ENCODE measurements at regions not wholly inside any gene's neighbourhood (a gene's known extent, or its start where the extent isn't known, plus 50 kb on each side); places are given as distances from the start of the nearest gene placed in this dataset.

- H3K79me2 ChIP-seq (ENCODE audit: control insufficient read depth, insufficient read depth, low read length), result no peaks in the 10 kb centered on the region
- DNase-seq (ENCODE audit: low read depth, low spot score) (no peak), FAIRE-seq (no peak)
- CTCF ChIA-PET, result interaction anchor here (0.7 to 1.6 kb wide), 2 partner anchors 9 to 22 kb away, joined by 3 to 4 read pairs; no protein-coding TSS in a partner anchor
- no peak overlapping the region for H3K9ac ChIP-seq (replicated peaks; ENCODE audit: extremely low read depth, insufficient read depth, low read length)
- no TSS peak for BruUV-seq (replicated peaks)
- no peak overlapping the region for H3K4me3 ChIP-seq (replicated peaks in 1 of 3; ENCODE audit: insufficient read depth in 1 of 3, low read depth in 1 of 3, low read length in 3 of 3)
- H3K9me3 ChIP-seq (replicated peaks; ENCODE audit: control insufficient read depth, insufficient read depth, low read length), result no peaks in the 10 kb centered on the region
- POLR2A ChIA-PET, result no interaction called here
- H3K9me1 ChIP-seq (replicated peaks; ENCODE audit: control insufficient read depth, extremely low read depth, insufficient read depth, low read length), result no peaks in the 10 kb centered on the region
- no peaks in the 10 kb centered on the region for H3K27me3 ChIP-seq (ENCODE audit: control insufficient read depth in 2 of 2, insufficient read depth in 2 of 2, low read length in 2 of 2)
- no peaks in the 10 kb centered on the region for H4K20me1 ChIP-seq (replicated peaks; ENCODE audit: control insufficient read depth, extremely low read depth, insufficient read depth, low read length)
- H3K4me2 ChIP-seq (ENCODE audit: insufficient read depth, low read length), result no peak overlapping the region
- H3K36me3 ChIP-seq (ENCODE audit: control insufficient read depth in 2 of 2, extremely low read depth in 1 of 2, insufficient read depth in 2 of 2, low read length in 2 of 2), result no peaks in the 10 kb centered on the region
- no peak overlapping the region for H3K27ac ChIP-seq (ENCODE audit: insufficient read depth, low read depth, low read length)
- TF ChIP-seq, protein P1, sequence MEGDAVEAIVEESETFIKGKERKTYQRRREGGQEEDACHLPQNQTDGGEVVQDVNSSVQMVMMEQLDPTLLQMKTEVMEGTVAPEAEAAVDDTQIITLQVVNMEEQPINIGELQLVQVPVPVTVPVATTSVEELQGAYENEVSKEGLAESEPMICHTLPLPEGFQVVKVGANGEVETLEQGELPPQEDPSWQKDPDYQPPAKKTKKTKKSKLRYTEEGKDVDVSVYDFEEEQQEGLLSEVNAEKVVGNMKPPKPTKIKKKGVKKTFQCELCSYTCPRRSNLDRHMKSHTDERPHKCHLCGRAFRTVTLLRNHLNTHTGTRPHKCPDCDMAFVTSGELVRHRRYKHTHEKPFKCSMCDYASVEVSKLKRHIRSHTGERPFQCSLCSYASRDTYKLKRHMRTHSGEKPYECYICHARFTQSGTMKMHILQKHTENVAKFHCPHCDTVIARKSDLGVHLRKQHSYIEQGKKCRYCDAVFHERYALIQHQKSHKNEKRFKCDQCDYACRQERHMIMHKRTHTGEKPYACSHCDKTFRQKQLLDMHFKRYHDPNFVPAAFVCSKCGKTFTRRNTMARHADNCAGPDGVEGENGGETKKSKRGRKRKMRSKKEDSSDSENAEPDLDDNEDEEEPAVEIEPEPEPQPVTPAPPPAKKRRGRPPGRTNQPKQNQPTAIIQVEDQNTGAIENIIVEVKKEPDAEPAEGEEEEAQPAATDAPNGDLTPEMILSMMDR (IDR thresholded peaks at IDR 0.05; ENCODE audit: extremely low read depth in 1 of 2, insufficient read depth in 1 of 2, low read depth in 1 of 2, low read length in 2 of 2), result peak in 1 of 2 donors; percentile 10
- no peak for TF ChIP-seq FOS (IDR thresholded peaks at IDR 0.05; ENCODE audit: borderline replicate concordance, insufficient read depth, low read length)
- TF ChIP-seq POLR2AphosphoS5 (IDR thresholded peaks at IDR 0.05; ENCODE audit: insufficient read depth, low read depth, low read length), result no peak
- dilution Hi-C loops (cut with MboI; ENCODE audit: extremely low pct_ligation_motif_present, low sequenced_read_pairs), result no loop called here
- H3K4me1 ChIP-seq (ENCODE audit: control insufficient read depth, extremely low read depth, insufficient read depth, low read length), result no peaks in the 10 kb centered on the region
- intact Hi-C loops (cut with micrococcal nuclease), result no loop called here
- no peak overlapping the region for H2AFZ ChIP-seq (ENCODE audit: low read depth, low read length)
Measured at GRCh38 chr15:39154227-39154638, 426.6 kb upstream of the THBS1 start.

DNA sequence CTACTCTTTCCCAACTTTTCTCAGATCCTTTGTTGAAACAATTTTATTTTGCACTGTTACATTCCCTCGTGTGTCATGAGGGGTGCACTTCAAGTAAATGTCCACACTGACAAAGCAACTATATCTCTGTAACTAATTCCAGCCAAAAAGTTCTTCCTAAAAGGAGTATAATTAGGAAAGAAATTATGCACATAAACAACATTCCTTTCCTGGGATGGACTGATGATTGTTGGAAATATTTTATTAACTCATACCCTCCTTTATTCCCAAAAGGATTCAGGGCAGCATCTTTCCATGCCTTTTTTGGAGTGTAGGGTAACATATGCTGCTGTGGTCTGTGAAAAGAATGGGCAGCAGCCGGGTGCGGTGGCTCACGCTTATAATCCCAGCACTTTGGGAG lies 426.1 kb upstream of the THBS1 start:
- dilution Hi-C loops (cut with MboI; ENCODE audit: extremely low pct_ligation_motif_present, low sequenced_read_pairs), result no loop called here
- no peak for FAIRE-seq
- no peak for TF ChIP-seq MYC (IDR thresholded peaks at IDR 0.05; ENCODE audit: low read depth, low read length)
- TF ChIP-seq MAX (IDR thresholded peaks at IDR 0.05; ENCODE audit: insufficient read depth, insufficient read length), result no peak
- TF ChIP-seq, protein P1 (IDR thresholded peaks at IDR 0.05; ENCODE audit: extremely low read depth in 1 of 2, insufficient read depth in 1 of 2, low read depth in 1 of 2, low read length in 2 of 2), result no peak
- no peak for TF ChIP-seq EZH2 (IDR thresholded peaks at IDR 0.05; ENCODE audit: borderline replicate concordance, low read depth, low read length, severe bottlenecking)
- TF ChIP-seq POLR2A (IDR thresholded peaks at IDR 0.05; ENCODE audit: low read depth, low read length), result no peak
- no peak for TF ChIP-seq GATA2 (IDR thresholded peaks at IDR 0.05; ENCODE audit: insufficient read depth, insufficient read length, low read depth, low read length)
- no peak for TF ChIP-seq JUN (IDR thresholded peaks at IDR 0.05; ENCODE audit: borderline replicate concordance, insufficient read depth, insufficient read length, low read depth)
- TF ChIP-seq FOS (IDR thresholded peaks at IDR 0.05; ENCODE audit: borderline replicate concordance, insufficient read depth, low read length), result no peak
- no peak for TF ChIP-seq POLR2AphosphoS5 (IDR thresholded peaks at IDR 0.05; ENCODE audit: insufficient read depth, low read depth, low read length)

More for the DNA sequence above, 426.1 kb upstream of the THBS1 start:
- DNase-seq (ENCODE audit: low read depth, low spot score), result no peak
- CTCF ChIA-PET, result interaction anchor here (0.7 to 1.6 kb wide), 2 partner anchors 10 to 23 kb away, joined by 3 to 4 read pairs; no protein-coding TSS in a partner anchor
- Histone ChIP-seq H3K4me3 (replicated peaks in 1 of 3; ENCODE audit: insufficient read depth in 1 of 3, low read depth in 1 of 3, low read length in 3 of 3) (no peak overlapping the region), H3K4me2 (ENCODE audit: insufficient read depth, low read length) (no peak overlapping the region), H3K9ac (replicated peaks; ENCODE audit: extremely low read depth, insufficient read depth, low read length) (no peak overlapping the region), H3K9me3 (replicated peaks; ENCODE audit: control insufficient read depth, insufficient read depth, low read length) (no peaks in the 10 kb centered on the region), H3K36me3 (ENCODE audit: control insufficient read depth in 2 of 2, extremely low read depth in 1 of 2, insufficient read depth in 2 of 2, low read length in 2 of 2) (no peaks in the 10 kb centered on the region), H4K20me1 (replicated peaks; ENCODE audit: control insufficient read depth, extremely low read depth, insufficient read depth, low read length) (no peaks in the 10 kb centered on the region), H2AFZ (ENCODE audit: low read depth, low read length) (no peak overlapping the region), H3K79me2 (ENCODE audit: control insufficient read depth, insufficient read depth, low read length) (no peaks in the 10 kb centered on the region), H3K27me3 (ENCODE audit: control insufficient read depth in 2 of 2, insufficient read depth in 2 of 2, low read length in 2 of 2) (no peaks in the 10 kb centered on the region), H3K27ac (ENCODE audit: insufficient read depth, low read depth, low read length) (no peak overlapping the region), H3K9me1 (replicated peaks; ENCODE audit: control insufficient read depth, extremely low read depth, insufficient read depth, low read length) (no peaks in the 10 kb centered on the region), H3K4me1 (ENCODE audit: control insufficient read depth, extremely low read depth, insufficient read depth, low read length) (no peaks in the 10 kb centered on the region)
- no TSS peak for BruUV-seq (replicated peaks)
- intact Hi-C loops (cut with micrococcal nuclease), result no loop called here
- POLR2A ChIA-PET, result interaction anchor here (0.7 kb wide), 1 partner anchor 439 kb away, joined by 3 read pairs; no protein-coding TSS in a partner anchor

Measured in endothelial cell of umbilical vein (primary cell).